OCI-LY7 (cell line): ENCODE measurements at regions not wholly inside any gene's neighbourhood (a gene's known extent, or its start where the extent isn't known, plus 50 kb on each side); places are given as distances from the start of the nearest gene placed in this dataset.

Source experiments
- BruUV-seq: library from RNA; stranded (reverse); fragments of 400-500 nt; replicated peaks from 2 replicates; lab custom pipeline; 2021; lab: Mats Ljungman, UMichigan
- CTCF ChIA-PET: fragments of 300-600 bp; sonication (Branson Sonifier 250); formaldehyde crosslinking; loops from one replicate; lab custom pipeline; 2022; ENCODE audit warnings: antibody characterized with exemption; ENCODE audit not compliant: unreplicated experiment; lab: Charles Lee
- POLR2A ChIA-PET: fragments of 300-600 bp; sonication (Branson Sonifier 250); formaldehyde crosslinking; loops from one replicate; lab custom pipeline; 2022; ENCODE audit warnings: antibody characterized with exemption; lab: Charles Lee
- DNase-seq: peaks from one replicate; pipeline ENCODE4 v3.0.0-alpha.2; 2015; ENCODE audit warnings: low spot score
- H2AFZ ChIP-seq: fragments of 200-600 bp; sonication (generic), shearing (Covaris generic); 2 replicates; pipeline ENCODE4 v1.6.1; 2014; ENCODE audit warnings: mild to moderate bottlenecking, antibody characterized with exemption, low read length, moderate library complexity
- H3K27ac ChIP-seq: fragments of 200-600 bp; sonication (generic); 2 replicates; pipeline ENCODE4 v1.5.1; 2014; ENCODE audit warnings: mixed run types, low read depth, mild to moderate bottlenecking, moderate library complexity, low read length, inconsistent platforms; ENCODE audit not compliant: poor library complexity, severe bottlenecking
- H3K36me3 ChIP-seq: fragments of 200-600 bp; sonication (generic); 2 replicates; pipeline ENCODE4 v1.6.1; 2014; ENCODE audit warnings: mild to moderate bottlenecking, antibody characterized with exemption, low read length, moderate library complexity, mixed read lengths; ENCODE audit not compliant: insufficient read depth
- H3K4me1 ChIP-seq: fragments of 200-600 bp; sonication (generic); 2 replicates; pipeline ENCODE4 v1.5.1; 2014; ENCODE audit warnings: mild to moderate bottlenecking, low read length; ENCODE audit not compliant: insufficient read depth, poor library complexity, severe bottlenecking
- H3K4me2 ChIP-seq: fragments of 200-600 bp; sonication (generic); 2 replicates; pipeline ENCODE4 v1.6.1; 2014; ENCODE audit warnings: mild to moderate bottlenecking, low read length
- H3K4me3 ChIP-seq: fragments of 200-600 bp; sonication (generic); 2 replicates; pipeline ENCODE4 v1.5.1; 2014; ENCODE audit warnings: mild to moderate bottlenecking, low read depth, low read length; ENCODE audit not compliant: poor library complexity, severe bottlenecking
- H3K79me2 ChIP-seq: fragments of 200-600 bp; sonication (generic); 2 replicates; pipeline ENCODE4 v1.6.1; 2016; ENCODE audit warnings: low read depth, mild to moderate bottlenecking, low read length, moderate library complexity, mixed read lengths; ENCODE audit not compliant: insufficient read depth
- H3K9me2 ChIP-seq: fragments of 200-600 bp; sonication (generic); 2 replicates; pipeline ENCODE4 v1.6.1; 2016; ENCODE audit warnings: mild to moderate bottlenecking, low read length, mixed read lengths; ENCODE audit not compliant: insufficient read depth
- H3K9me3 ChIP-seq: fragments of 200-600 bp; sonication (generic); 2 replicates; pipeline ENCODE4 v1.6.1; 2014; ENCODE audit warnings: mild to moderate bottlenecking, mixed run types, low read length, mixed read lengths
- H4K20me1 ChIP-seq: fragments of 200-600 bp; sonication (generic); 2 replicates; pipeline ENCODE4 v1.6.1; 2014; ENCODE audit warnings: mild to moderate bottlenecking, antibody characterized with exemption, low read length, moderate library complexity, mixed read lengths; ENCODE audit not compliant: insufficient read depth
- EZH2phosphoT487 ChIP-seq: fragments of 200-600 bp; sonication (generic); IDR thresholded peaks from 2 replicates; pipeline ENCODE4 v1.6.1; 2018; ENCODE audit warnings: low read depth, borderline replicate concordance, mild to moderate bottlenecking, mixed run types, antibody characterized with exemption, low read length, moderate library complexity, mixed read lengths
- intact Hi-C: fragments of 100-400 bp; cut with micrococcal nuclease; formaldehyde crosslinking; loops from one replicate; pipeline ENCODE4 v1.10.0; 2022; ENCODE audit not compliant: unreplicated experiment
- TF ChIP-seq, protein P1 (sequence below): fragments of 200-600 bp; sonication (generic); conservative IDR thresholded peaks from 2 replicates; pipeline ENCODE4 v1.5.1; 2014; ENCODE audit warnings: mild to moderate bottlenecking, antibody characterized with exemption, low read length, moderate library complexity, mixed read lengths

DNA sequence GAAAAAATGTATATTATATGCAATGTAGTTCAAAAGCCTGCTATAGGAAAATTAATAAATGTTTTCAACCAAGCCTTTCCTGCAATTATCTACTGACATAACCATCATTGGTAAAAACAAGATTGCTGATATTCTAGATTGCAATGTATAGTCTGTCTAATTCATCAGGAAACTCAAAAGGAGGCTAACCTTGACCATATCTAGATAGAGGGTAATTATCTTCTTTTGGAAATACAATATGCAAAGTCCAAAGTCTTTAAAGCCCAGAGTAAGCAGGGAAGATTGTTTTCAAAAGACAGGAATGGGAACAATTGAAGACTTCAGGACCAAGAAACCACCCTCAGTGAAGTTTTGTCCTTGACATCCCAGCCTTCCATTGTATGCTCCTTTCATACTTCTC is 123.1 kb upstream of the GLRA2 start:
- Histone ChIP-seq H3K9me2 (no peaks in the 10 kb centered on the region), H2AFZ (no peak overlapping the region), H3K4me1 (no peaks in the 10 kb centered on the region), H3K79me2 (no peaks in the 10 kb centered on the region), H3K27ac (no peak overlapping the region), H3K4me2 (no peak overlapping the region), H3K36me3 (no peaks in the 10 kb centered on the region), H3K4me3 (no peak overlapping the region), H4K20me1 (no peaks in the 10 kb centered on the region), H3K9me3 (no peaks in the 10 kb centered on the region)
- ChIA-PET POLR2A (no interaction called here), CTCF (no interaction called here)
- intact Hi-C loops: no loop called here
- DNase-seq: no peak
- BruUV-seq: no TSS peak
- no peak for TF ChIP-seq EZH2phosphoT487
- TF ChIP-seq, protein P1, sequence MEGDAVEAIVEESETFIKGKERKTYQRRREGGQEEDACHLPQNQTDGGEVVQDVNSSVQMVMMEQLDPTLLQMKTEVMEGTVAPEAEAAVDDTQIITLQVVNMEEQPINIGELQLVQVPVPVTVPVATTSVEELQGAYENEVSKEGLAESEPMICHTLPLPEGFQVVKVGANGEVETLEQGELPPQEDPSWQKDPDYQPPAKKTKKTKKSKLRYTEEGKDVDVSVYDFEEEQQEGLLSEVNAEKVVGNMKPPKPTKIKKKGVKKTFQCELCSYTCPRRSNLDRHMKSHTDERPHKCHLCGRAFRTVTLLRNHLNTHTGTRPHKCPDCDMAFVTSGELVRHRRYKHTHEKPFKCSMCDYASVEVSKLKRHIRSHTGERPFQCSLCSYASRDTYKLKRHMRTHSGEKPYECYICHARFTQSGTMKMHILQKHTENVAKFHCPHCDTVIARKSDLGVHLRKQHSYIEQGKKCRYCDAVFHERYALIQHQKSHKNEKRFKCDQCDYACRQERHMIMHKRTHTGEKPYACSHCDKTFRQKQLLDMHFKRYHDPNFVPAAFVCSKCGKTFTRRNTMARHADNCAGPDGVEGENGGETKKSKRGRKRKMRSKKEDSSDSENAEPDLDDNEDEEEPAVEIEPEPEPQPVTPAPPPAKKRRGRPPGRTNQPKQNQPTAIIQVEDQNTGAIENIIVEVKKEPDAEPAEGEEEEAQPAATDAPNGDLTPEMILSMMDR: no peak

DNA sequence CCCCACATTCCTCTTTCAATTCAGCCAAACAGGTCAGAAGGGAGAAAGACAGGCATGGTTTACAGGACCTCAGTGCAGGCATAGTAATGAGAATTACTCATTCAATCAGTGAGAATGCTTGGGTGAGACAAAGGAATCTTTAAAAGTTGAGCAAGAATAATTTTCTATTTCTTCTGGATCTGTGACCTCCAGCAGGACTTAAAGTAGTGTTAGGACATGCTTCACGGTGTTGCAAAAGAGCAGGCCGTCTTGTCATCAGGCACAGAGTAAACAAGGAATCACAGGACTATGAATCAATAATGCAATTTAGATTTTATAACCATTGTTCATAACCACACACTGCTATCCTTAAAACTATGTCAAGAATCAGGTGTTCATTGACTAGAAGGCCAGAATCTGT is 130.6 kb upstream of the GLRA2 start:
- Histone ChIP-seq H2AFZ (no peak overlapping the region), H3K4me3 (no peak overlapping the region), H3K4me1 (no peaks in the 10 kb centered on the region), H4K20me1 (no peaks in the 10 kb centered on the region), H3K79me2 (no peaks in the 10 kb centered on the region), H3K4me2 (no peak overlapping the region), H3K9me3 (no peaks in the 10 kb centered on the region), H3K27ac (no peak overlapping the region), H3K9me2 (no peaks in the 10 kb centered on the region), H3K36me3 (no peaks in the 10 kb centered on the region)
- no peak for DNase-seq
- ChIA-PET CTCF (no interaction called here), POLR2A (no interaction called here)
- BruUV-seq: no TSS peak
- intact Hi-C loops: no loop called here
- no peak for TF ChIP-seq EZH2phosphoT487
- TF ChIP-seq, protein P1: no peak

DNA sequence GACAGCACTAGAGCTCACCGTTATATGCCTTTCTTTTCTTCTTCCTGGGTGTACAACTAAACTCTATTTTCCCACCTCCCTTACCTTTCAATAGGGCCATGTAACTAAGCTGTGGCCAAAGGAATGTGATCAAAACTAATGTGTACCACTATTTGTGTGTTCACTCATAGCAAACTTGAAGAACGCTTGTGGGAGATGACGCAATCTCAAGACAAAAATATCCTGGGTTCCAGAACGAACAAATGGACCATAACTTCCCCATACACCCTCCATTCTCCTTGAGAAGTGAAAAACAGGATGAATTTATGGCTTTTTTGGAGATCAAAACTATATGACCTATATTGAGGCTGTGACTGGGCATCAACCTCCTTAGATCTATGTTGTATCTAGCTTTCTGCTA is 139.7 kb upstream of the GLRA2 start:
- no TSS peak for BruUV-seq
- no peaks in the 10 kb centered on the region for H3K79me2 ChIP-seq

More for the DNA sequence above, 139.7 kb upstream of the GLRA2 start:
- Histone ChIP-seq H3K9me2 (no peaks in the 10 kb centered on the region), H3K36me3 (no peaks in the 10 kb centered on the region), H3K4me1 (no peaks in the 10 kb centered on the region), H3K9me3 (no peaks in the 10 kb centered on the region), H3K4me3 (no peak overlapping the region), H4K20me1 (no peaks in the 10 kb centered on the region), H3K4me2 (no peak overlapping the region), H3K27ac (no peak overlapping the region), H2AFZ (no peak overlapping the region)
- TF ChIP-seq EZH2phosphoT487: no peak
- TF ChIP-seq, protein P1: no peak
- intact Hi-C loops: no loop called here
- ChIA-PET CTCF (no interaction called here), POLR2A (no interaction called here)
- DNase-seq: no peak
